ENCODE measurements at regions not wholly inside any gene's neighbourhood (a gene's known extent, or its start where the extent isn't known, plus 50 kb on each side); places are given as distances from the start of the nearest gene placed in this dataset.

GRCh38 chr7:46213154-46213537, 292.1 kb upstream of the IGFBP3 start:
- DNase-seq (ENCODE audit: low read depth), result no peak
- TF ChIP-seq CTCF (conservative IDR thresholded peaks at IDR 0.05; ENCODE audit: low read depth, low read length), result no peak
- H3K4me3 ChIP-seq (ENCODE audit: low read depth, low read length), result no peak overlapping the region

DNA sequence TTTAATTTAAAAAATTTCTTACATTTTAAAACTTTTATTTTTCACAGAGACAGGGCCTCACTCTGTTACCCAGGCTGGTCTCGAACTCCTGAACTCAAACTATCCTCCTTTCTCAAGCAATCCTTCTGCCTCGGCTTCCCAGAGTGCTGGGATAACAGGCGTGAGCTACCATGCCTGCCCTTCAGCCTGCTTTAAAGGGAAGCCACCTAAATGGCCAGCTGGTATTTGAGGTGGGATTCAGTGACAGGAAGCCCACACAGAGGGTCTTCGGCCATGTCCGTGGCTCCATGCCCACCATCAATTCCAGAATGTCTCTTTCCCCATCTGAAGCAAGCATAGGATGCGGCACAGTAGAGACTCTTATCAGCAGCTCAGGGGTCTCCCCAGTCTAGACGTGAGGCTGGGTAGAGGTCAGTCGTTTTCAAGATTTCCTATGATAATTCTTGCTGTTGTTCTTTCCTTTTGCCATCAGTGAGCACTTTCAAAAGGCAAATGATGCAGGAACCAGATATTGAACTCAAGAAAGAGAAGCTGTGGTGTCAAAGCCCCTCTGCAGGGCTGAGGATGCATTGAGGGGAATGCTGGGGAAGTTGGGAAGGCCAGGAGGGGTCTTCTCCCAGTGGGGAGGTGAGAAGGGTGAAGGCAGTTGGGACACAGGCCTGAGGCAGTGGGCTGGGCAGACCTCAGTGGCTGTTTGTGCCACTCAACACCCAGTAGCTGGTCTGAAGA, 291.5 kb upstream of the IGFBP3 start:
- no peak for DNase-seq (ENCODE audit: low read depth)
- H3K4me3 ChIP-seq (ENCODE audit: low read depth, low read length), result no peak overlapping the region
- no peak for TF ChIP-seq CTCF (conservative IDR thresholded peaks at IDR 0.05; ENCODE audit: low read depth, low read length)

GRCh38 chr7:46210467-46210866, 289.4 kb upstream of the IGFBP3 start:
- peak; percentile 53 for DNase-seq (ENCODE audit: low read depth)
- no peak overlapping the region for H3K4me3 ChIP-seq (ENCODE audit: low read depth, low read length)
- TF ChIP-seq CTCF (conservative IDR thresholded peaks at IDR 0.05; ENCODE audit: low read depth, low read length), result no peak

DNA sequence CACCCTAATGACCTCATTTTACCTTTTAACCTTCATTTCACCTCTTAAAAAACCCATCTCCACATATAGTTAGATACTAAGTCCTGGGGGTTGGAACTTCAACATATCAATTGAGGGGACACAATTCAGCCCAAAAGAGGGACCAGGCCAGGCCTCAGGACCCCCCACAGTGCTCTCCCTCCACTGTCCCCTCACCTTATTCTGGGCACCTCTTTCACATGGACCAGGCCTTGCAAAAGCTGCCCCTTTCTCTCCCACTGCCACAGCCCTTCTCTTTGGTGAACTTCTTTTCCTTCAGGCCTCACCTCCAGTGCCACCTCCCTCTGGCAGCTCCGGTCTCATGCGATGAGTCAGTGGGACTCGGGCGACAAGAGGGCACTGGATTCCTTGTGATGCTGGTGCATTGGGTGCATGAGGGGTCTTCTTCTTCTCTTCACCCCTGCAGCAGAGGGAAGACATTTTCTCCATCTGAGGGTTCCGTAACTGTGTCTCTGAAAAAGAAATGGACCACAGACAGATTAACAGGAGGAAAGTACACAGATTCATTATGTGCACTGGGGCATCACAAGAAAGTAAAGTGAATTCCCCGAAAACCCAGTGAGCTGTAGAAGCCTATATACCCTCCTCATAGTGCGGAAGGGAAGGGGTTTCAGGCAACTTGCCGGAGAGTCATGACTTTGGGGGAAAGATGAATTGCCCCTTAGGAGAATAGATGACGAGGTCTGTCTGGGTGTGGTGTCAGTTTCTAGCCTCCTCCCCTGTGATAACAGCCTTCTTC, 288.7 kb upstream of the IGFBP3 start:
- no peak for TF ChIP-seq CTCF (conservative IDR thresholded peaks at IDR 0.05; ENCODE audit: low read depth, low read length)
- no peak for DNase-seq (ENCODE audit: low read depth)
- H3K4me3 ChIP-seq (ENCODE audit: low read depth, low read length), result no peak overlapping the region

GRCh38 chr7:46208635-46209525, 287.8 kb upstream of the IGFBP3 start:
- H3K4me3 ChIP-seq (ENCODE audit: low read depth, low read length), result no peak overlapping the region
- TF ChIP-seq CTCF (conservative IDR thresholded peaks at IDR 0.05; ENCODE audit: low read depth, low read length), result no peak
- no peak for DNase-seq (ENCODE audit: low read depth)

- TF ChIP-seq CTCF (conservative IDR thresholded peaks at IDR 0.05; ENCODE audit: low read depth, low read length), result no peak
- no peak overlapping the region for H3K4me3 ChIP-seq (ENCODE audit: low read depth, low read length)
- no peak for DNase-seq (ENCODE audit: low read depth)
Measured at GRCh38 chr7:46207931-46208634, 287.0 kb upstream of the IGFBP3 start.
